NCI-H1092 treated with DMSO at 0.1 percent for 48 hours (cell line): ENCODE measurements at regions not wholly inside any gene's neighbourhood (a gene's known extent, or its start where the extent isn't known, plus 50 kb on each side); places are given as distances from the start of the nearest gene placed in this dataset.
"Not testable (repeated sequence)": the region's sequence is repeated elsewhere in the genome, so short reads cannot be mapped to it uniquely, and the experiment has no call there.

Experiments
- DNase-seq: peaks from one replicate; lab custom pipeline; 2025; lab: John Stamatoyannopoulos, UW

DNA sequence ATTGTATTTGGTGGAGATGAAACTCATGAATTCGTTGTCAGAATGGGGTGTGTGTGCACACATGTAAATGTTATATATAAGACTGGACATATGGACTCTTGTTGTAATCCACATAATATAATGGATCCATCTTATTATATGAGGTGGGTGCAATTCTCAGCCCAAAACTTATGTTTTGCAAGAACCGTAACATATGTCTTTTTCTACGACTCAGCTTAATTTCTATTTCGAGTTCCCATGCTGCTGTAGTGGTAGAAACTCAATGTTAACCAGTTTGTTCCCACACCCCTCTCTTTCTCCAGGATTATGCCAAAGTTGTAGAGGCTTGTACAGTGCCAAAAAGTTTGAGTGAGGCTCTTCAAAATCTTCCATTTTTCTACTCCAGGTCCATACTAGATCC, 112.5 kb upstream of the SPOPL start:
- no peak for DNase-seq

DNA sequence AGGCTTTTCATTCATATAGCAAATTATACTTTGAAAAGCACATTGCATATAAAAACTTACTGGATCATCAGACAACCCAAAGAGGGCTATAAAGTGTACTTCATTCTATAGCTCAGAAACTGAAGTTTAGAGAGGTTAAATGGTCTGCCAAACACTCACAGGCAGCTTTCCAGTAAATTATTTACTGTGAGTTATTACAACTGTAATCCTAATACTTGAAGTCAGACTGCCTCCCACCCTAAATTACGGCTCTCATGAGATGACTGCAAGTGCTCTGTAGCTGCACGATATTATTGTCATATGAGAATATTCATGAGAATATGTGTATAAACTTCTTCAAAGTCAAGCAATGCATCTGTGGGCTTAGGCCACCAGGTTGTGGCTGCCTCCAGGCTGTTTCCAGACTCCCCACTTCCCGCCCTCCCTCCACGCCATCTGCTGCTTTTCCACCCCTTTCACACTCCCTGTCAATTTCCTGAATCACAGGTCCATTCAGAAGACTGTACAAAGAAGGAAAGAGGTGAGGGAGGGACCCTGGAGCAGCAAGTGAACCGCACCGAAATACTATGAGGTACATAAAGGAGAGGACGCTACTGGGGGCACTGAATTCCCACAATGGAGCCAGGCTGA, 111.1 kb upstream of the SPOPL start:
- DNase-seq, result no peak

DNA sequence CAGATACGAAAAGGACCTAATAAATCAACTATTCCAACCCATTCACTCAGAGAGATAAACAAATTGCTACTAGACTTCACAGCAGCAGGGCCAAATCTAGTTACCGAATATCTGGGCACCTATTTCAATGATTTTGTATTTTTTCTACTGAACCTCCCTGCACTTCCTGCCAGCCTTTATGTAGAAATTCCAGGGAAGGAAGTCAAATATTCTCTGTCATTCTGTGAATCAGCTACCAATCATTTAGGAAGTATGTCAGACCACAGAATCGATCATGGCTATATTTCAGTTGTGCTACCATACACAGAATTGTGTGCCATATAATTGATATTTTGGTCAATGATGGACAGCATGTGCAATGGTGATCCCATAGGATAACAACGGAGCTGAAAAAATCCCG, 109.6 kb upstream of the SPOPL start:
- DNase-seq, result no peak

DNA sequence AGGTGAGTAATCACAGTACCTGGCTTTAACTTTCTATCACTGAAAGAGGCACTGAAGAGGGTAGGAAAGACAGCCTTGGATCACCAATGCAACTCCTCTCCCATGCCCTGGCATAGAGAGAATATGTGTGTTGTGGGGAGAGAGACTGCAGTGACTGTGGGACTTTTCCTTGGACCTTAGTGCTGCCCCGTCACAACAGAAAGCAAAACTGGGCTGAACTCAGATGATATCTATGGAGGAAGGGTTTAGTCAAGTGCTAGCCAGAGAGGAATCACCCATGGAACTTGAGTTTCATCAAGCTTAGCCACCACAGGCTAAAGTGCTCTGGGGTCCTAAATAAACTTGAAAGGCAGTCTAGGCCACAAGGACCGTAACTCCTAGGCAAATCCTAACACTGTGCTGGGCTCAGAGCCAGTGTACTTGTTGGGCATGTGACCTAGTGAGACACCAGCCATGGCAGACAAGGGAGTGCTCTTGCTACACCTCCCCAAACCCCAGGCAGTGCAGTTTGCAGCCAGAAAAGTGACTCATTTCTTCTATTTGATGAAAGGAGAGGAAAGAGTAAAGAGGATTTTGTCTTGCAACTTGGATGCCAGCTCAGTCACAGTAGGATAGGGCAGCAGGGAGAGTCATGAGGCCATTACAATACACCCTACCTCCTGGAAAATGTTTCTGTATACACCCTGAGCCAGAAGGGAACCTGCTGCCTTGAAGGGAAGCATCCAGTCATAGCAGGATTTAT, 105.8 kb upstream of the SPOPL start:
- no peak for DNase-seq

DNA sequence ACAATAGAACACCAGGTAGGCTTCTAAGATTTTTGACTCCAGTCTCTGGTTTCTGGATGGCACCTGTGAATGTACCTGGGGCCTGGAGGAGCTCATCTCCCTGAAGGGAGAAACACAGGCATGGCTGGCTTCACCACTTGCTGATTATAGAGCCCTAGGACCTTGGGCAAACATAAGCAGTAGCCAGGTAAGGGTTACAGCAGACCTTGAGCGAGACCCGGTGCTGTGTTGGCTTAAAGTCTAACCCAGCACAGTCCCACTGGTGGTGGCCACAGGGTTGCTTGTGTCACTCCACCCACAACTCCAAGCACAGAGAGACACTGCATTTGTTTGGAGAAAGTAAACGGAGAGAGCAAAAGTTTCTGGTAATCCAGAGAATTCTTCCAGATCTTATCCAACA, 104.7 kb upstream of the SPOPL start:
- DNase-seq, result no peak

DNA sequence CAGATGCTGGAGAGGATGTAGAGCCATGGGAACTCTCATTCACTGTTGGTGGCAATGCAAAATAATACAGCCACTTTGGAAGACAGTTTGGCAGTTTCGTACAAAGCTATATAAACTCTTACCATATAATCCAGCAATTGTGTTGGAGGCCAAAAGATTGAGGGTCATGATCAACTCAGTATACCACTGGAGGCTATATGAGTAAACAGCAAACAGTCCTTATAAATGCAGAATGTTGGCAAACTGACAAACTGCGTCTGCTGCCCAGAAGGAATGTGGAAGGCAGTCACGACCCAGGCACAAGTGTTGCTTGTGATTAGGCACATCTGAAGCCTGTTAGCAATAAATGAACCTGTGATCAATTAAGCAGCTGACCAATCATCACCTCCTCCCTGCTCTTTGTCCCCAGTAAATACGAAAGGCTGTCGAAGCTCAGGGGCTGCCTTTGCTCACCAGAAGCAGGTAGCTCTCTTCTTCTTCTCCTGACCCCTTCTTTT, 98.1 kb upstream of the SPOPL start:
- no peak for DNase-seq

DNA sequence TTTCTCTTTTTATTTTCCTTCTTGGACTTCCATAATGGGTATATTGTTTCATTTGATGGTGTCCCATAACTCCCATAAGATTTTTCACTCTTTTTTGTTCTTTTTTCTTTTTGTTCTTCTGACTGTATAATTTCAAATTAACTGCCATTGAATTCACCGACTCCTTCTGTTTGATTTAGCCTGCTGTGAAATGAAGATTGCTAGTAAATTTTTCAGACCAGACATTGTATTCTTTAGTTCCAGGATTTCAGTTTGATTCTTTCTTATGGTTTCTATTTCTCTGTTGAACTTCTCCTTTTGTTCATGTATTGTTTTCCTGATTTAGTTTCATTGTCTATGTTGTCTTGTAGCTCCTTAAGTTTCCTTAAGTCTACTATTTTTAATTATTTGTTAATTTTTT, 87.6 kb upstream of the SPOPL start:
- DNase-seq, result no peak

DNA sequence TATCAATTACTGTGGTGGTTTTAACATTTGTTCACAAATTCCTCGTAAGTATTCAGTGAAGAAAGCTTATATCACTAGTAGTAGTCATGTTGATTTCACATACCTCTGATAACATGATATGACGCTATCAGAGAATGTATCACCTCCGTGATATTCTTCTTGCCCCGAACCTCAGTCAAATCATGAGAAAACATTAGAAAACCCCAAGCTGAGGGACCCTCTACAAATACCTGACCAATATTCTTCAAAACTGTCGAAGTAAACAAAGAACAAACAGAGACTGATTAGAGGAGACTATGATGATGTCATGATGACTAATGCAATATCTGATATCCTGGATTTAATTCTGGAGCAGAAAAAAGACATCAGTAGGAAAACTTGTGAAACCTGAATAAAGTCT, 85.6 kb upstream of the SPOPL start:
- DNase-seq, result no peak

DNA sequence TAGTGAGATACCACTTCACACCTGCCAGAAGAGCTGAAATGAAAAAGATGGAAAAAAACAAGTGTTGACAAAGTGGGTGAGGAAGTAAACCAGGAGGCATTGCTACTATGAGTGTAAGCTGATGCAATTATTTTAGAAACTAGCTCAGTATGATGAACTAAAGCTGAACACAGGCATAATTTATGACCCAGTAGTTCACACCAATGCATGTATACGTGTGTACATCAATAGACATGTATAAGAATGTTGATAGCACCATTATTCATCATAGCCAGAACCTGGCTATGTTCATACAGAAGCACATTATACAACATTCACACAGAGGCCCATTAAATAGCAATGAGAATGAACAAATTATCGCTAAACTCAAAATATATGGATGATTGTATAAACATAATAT, 83.1 kb upstream of the SPOPL start:
- DNase-seq, result no peak

DNA sequence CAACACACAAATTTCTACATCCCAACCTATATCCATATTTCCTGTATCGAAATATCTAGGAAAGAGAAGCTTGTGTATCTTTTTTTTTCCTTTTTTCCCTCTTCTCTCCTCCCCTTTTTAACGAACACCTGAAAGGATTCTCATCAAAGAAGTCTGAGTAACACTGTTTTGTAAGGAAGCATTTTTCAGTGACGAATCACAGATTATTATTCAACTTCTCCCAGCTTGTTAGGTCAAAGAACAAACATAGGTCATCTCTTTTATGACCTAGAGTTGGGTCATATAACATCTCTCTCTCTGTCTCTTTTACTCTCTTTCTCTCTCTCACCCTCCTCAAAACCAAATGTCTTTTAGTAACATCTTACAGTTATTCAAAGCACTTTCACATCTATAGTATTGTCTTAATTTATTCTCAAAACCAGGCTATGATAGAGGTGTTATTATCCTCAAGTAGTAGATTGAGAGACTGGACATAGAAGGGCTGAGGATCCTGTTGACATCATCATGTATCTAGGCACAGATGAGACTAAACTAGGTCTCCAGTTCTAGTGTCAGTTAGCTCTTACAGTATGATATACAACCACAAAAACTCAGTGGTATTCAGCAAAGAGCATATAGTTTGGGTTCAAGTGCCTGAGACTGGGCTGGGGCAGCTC, 80.1 kb upstream of the SPOPL start:
- no peak for DNase-seq

DNA sequence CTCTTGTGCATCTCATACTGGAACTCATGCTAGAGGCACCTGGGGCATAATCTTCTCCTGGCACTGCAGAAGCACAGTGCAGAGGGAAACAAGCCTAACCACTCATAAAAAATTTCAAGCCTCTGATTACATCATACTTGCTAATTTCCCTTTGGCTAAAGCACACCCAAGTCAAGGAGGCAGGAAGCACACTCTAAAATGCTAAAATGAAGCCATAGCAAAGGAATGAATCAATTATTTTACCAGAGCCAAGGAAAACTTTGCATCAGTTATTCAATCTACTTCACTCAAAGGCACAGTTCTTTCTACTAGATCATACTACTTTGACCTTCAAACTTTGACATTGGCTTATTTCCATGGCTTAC, 79.6 kb upstream of the SPOPL start:
- no peak for DNase-seq

DNA sequence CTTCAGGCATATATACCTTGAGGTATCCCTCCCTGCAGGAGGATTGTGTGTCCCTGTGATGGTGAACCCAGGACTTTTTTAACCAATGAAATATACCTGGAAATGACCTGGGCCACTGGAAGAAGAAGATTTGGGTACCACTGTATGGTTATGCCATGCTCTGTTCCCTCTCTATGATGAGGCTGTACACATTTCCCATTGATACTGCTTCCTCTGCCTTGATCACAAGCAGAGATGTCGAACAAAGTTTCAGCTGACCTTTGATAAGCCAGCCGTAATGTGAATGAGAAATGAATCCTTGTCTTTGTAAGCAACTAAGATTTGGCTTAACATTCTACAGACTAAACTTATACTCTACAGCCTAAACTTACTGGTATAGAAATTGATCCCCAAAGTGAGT, 78.4 kb upstream of the SPOPL start:
- DNase-seq, result no peak

DNA sequence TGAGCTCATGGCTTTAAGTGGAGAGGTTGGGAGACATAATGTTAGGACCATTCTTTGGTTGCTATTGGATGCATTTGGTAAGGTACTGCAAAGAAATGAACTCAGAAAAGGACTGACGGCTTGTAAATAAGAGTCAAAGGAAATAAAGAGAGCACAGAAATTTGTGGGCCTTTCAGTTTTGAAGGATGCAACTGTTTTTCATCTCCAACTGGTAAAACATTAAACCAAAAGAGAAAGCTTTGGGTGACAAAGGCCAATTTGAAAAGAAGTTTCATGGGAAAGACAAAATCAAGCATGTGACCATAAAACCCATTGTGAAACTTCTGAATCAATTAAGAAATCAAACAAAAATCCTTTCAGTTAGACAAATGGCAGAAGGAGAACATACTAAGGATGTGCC, 77.8 kb upstream of the SPOPL start:
- no peak for DNase-seq

DNA sequence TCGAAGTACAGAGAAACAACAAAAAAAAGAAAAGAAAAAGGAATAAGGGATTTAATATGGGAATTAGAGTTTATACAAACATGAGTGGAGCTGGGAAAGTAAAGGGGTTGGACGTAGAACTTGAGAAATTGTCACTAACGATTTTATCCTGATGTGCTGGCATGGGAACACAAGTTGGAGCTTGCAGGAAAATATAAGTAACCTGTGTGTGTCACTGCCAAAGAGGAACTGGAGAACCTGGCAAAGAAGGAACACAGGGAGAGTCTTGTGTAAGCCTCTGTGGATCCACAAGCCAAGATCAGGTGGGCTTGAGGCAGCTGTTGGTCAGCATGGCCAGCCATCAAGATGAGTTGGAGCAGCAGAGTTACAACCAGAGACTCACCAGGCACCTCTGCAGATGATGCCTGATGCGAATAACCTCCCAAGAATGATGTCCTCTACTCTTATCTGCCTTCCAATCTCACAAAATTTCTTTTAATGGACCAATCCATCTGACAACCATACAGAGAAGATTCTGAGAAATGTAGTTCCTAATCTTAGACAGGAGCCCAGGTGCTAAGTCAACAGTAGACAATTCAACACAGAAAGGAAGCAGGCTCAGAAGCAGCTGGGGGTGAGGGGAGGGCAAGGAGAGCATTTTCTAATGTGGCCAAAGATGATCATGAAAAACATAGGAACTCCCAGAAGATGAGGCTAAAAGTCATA, 77.0 kb upstream of the SPOPL start:
- DNase-seq, result no peak

DNA sequence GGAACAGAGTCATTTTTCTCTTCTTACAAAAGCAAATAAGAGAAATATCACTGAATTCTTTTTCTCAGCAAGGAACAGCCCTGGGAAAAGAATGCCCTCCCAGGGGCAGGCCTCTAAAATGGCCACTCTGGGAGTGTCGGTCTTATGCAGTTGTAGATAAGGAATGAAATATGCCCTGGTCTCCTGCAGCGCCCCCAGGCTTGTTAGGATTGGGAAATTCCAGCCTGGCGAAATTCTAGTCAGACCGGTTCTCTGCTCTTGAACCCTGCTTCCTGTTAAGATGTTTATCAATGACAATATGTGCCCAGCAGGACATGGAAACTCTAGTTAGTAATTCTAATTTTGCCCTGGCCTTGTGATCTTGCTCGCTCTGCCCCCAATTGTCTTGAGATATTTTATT, 75.5 kb upstream of the SPOPL start:
- DNase-seq, result not testable (repeated sequence)

DNA sequence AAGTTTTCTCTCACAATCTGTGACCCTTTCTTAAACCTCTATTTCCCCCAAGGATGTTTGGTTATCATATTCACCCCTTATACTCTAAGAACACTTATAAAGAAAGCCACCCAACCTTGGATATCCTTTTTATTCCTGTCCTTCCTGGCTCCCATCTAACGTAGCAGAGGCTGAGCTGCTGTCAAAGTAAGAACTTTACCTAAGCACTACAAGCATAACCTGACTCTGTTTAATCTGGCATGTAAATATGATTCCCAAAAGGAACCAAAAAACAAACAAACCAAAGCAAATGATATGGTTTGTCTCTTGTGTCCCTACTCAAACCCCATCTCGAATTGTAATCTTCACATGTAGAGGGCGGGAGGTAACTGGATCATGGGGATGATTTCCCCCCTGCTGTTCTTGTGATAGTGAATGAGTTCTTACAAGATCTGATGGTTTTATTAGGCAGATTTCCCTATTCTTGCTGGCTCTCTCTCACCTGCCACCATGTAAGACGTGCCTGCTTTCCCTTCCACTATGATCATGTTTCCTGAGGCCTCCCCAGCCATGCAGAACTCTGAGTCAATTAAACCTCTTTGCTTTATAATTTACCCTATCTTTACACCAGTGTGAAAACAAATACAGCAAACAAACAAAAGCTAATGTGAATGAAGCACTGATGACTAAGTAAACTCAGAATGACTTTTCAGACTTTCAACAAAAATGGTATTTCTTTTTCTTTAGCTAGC, 72.7 kb upstream of the SPOPL start:
- peak; percentile 5 for DNase-seq

DNA sequence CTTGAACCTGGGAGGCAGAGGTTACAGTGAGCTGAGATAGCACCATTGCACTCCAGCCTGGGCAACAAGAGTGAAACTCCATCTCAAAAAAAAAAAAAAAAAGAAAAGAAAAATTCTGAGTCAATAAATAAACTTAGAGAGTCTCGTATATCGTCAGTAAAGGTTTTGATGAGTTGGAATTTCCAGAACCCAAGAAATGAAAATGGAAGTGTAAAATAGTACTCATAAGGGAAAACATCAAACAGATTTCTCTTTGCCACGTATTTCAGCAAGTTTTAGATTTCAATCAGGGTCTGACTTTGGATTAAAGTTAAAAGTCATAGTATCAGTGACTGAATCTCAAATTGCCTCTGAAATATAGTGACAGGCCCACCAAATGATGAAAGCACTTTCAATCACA, 71.4 kb upstream of the SPOPL start:
- DNase-seq, result no peak

DNA sequence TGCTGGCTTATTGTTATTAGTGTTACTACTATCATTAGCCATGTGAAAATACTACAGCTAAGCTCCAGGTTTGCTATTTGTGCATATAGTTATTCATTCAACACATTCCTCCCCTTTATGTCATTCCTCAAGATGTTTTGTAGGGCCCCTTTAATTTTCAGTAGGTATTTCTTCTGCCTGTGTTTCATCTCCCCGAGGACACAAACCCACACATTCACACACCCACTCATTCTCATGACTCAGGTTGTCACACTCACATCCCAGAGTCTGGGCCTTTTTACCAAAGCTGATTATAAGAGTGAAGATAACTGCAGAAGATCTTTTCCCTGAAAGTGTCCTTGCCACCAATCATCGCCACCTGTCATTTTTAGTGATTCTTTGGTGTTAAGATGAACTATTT, 68.6 kb upstream of the SPOPL start:
- DNase-seq, result no peak

DNA sequence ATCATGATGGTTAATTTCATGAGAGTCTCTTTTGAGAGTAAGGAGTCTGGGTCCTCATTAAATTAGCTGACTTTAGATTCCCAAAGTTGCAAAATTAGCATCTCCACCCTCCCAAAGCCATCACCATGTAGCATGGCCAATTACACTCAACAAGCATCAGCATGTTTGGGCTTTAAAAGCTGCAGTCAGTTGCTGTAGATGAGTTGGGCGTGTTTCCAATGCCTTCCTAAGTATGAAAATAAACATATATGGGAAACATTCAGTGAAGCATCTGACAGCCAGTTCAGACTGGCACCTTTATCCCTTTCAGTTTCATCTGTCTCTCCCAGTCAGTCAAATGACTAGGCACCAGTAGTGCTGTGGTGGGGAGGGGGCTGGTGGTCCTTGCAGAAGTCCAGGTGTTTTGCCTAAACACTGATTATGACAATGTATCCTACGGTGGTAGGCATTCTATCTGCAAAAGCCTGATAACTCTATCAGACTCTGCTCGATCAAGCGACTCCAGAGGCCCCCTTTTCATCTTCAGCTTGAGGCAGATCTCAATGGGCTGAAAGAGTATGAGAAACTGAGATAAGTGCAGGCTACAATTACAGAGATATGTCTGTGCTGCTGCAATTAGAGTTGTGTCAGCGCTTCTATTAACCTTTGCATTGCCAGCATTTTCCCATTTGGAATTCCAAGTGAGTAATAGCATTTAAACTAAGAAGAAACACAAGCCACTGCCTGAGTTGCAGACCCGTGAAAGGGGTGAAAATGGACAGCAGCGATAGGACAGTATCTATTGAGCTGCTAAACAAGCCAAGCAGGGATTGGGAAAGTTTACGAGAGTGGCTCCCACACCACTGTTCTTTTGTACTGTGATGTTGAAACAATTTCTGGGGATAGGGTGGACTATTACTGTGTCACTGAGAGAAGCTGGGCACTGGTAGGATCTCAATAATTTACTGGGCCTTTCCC, 67.3 kb upstream of the SPOPL start:
- no peak for DNase-seq

DNA sequence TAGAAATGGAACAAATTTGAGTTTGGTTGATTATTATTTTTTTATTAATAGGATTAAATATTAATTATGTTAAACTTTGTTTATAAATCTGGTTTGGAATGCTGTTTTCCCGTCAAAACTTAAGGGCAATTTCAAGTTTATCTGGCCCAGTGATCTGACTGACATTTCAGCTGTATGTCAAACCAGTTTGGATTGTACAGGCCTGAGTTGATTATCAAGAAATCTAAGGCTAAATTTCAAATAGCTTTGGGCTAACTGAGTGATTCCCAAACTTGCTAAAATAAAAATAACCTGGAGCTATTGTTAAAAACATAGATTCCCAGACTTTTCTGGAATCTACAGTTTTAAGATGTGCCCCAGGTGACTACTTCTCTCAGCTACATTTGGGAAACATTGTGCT, 65.9 kb upstream of the SPOPL start:
- DNase-seq, result no peak

DNA sequence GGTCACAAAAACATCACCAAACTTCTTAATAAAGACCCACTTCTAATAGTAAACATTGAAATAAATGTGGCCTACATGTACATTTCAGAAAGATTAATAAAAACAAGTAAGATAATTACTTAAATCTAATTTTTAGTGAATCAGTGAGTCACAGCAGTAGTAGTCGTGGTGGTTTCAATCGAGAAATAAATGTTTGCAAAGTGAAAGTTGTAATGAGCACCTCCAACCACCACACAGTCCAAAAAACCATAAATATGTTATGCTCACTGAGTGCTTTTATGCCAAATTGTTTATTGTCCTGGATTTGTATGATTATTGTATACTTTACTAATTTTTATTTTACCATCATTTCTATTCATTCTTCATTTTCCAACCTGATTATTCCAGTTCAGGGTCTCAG, 61.8 kb upstream of the SPOPL start:
- no peak for DNase-seq
